Epithelial cell of proximal tubule (primary cell): ENCODE measurements at regions not wholly inside any gene's neighbourhood (a gene's known extent, or its start where the extent isn't known, plus 50 kb on each side); places are given as distances from the start of the nearest gene placed in this dataset.
"Not testable (repeated sequence)": the region's sequence is repeated elsewhere in the genome, so short reads cannot be mapped to it uniquely, and the experiment has no call there.

Source experiments
- DNase-seq: peaks from one replicate; pipeline ENCODE4 v3.0.0-alpha.2; 2011; ENCODE audit warnings: low read depth
- H3K4me3 ChIP-seq: 2 replicates; pipeline ENCODE4 v1.5.1; 2011; ENCODE audit warnings: low read depth, mild to moderate bottlenecking, low read length
- CTCF ChIP-seq: conservative IDR thresholded peaks from 2 replicates; pipeline ENCODE4 v1.5.1; 2012; ENCODE audit warnings: low read depth, mild to moderate bottlenecking, low read length

DNA sequence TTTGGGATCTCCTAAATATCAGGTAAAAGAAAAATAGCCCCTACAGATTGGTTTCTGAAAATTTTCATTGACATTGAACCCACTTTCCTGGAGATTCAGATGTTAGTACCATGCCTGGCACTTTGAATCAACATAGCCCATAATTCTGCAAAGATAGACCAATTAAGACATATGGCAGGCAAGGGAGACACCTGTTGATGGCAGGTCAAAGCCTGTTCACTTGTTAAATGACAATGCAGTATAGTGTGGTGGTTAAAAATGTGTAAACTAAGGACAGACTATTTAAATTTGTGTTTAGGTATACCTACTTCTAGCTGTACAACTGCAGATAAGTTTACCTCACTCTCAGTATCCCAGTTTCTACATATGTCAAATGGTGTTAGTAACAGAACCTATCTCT, 178.1 kb upstream of the MMADHC start:
- no peak for DNase-seq
- no peak overlapping the region for H3K4me3 ChIP-seq
- peak; percentile 45 for TF ChIP-seq CTCF

DNA sequence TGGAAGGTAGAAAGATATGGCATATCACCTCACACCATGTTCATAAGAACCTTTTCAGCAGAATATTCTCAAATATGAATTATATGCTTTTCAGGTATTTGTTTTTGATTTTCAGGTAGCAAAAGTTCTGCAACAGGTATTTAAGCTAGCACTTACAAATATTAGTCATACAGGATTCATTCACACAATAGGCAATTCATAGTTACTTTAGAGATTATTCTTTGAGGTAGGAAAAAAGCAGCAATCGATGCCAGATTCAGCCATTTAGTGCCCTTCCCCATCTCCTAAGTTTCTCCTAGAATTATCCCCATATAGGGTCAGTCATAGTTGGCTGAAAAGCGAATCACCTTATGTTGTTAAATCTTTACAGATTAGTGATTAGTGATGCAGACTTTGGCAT, 177.4 kb upstream of the MMADHC start:
- no peak overlapping the region for H3K4me3 ChIP-seq
- no peak for DNase-seq
- no peak for TF ChIP-seq CTCF

GRCh38 chr2:149763358-149763757, 175.8 kb upstream of the MMADHC start:
- no peak for TF ChIP-seq CTCF
- no peak for DNase-seq

DNA sequence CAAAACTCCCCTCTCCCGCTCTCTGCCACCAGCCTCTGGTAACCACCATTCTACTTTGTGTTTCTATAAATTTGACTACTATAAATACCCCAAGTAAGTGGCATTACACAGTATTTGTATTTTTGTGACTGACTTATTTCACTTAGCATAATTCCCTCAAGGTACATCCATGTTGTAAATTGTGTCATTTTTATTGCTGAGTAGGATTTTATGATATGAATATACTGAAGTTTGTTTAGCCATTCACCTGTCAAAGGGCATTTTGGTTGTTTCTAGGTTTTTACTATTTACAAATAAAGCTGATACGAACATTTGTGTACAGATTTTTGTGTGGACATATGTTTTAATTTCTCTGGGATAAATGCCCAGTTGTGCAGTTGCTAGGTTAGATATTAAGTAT, 174.0 kb upstream of the MMADHC start:
- H3K4me3 ChIP-seq, result no peak overlapping the region
- TF ChIP-seq CTCF, result no peak
- DNase-seq, result no peak

More at GRCh38 chr2:149763358-149763757, 175.8 kb upstream of the MMADHC start:
- H3K4me3 ChIP-seq, result no peak overlapping the region

GRCh38 chr2:149759382-149759781, 171.8 kb upstream of the MMADHC start:
- not testable (repeated sequence) for DNase-seq, H3K4me3 ChIP-seq

GRCh38 chr2:149754722-149755121, 167.1 kb upstream of the MMADHC start:
- not testable (repeated sequence) for DNase-seq, H3K4me3 ChIP-seq

DNA sequence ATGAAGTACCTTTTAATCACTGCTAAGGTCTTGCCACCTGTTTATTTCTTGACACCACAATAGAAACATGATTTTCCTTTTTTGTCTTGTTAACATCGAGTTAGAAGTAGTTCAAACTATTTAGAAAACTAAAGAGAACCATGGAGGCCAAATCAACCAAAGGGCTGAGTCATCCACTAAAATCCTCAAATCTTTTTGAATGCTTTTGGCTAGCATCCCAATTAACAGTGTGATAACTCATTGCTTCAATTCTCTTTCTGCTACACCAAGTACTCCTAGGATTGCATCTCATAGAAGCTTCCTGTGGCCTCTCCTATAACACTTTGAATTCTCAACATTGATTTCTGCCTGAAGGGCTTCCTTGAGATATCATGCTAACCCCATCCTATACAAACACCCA, 159.9 kb upstream of the MMADHC start:
- DNase-seq, result no peak
- no peak overlapping the region for H3K4me3 ChIP-seq
- TF ChIP-seq CTCF, result no peak

- H3K4me3 ChIP-seq, result no peak overlapping the region
- no peak for TF ChIP-seq CTCF
- DNase-seq, result no peak
Observed at GRCh38 chr2:149745396-149746230, 158.0 kb upstream of the MMADHC start.
